ENCODE measurements at regions not wholly inside any gene's neighbourhood (a gene's known extent, or its start where the extent isn't known, plus 50 kb on each side); places are given as distances from the start of the nearest gene placed in this dataset.

GRCh38 chr13:78020861-78021260 is 102.2 kb upstream of the EDNRB start:
- Histone ChIP-seq H4K20me1 (ENCODE audit: control insufficient read depth, extremely low read depth, insufficient read depth, low read length) (no peaks in the 10 kb centered on the region), H3K9ac (ENCODE audit: insufficient read depth, low read length) (no peak overlapping the region), H3K27me3 (ENCODE audit: control insufficient read depth, insufficient read depth, low read length) (no peaks in the 10 kb centered on the region), H3K4me2 (ENCODE audit: extremely low read depth, insufficient read depth, low read length) (no peak overlapping the region), H3K4me1 (ENCODE audit: control insufficient read depth, extremely low read depth, insufficient read depth, low read length) (no peaks in the 10 kb centered on the region), H2AFZ (ENCODE audit: low read length) (peak overlapping the region; percentile 48), H3K4me3 (replicated peaks in 1 of 4; ENCODE audit: control extremely low read depth in 1 of 4, insufficient read depth in 1 of 4, low read depth in 3 of 4, low read length in 4 of 4) (no peak overlapping the region), H3K36me3 (ENCODE audit: control insufficient read depth, insufficient read depth, low read length) (no peaks in the 10 kb centered on the region), H3K9me3 (ENCODE audit: control insufficient read depth, insufficient read depth, low read depth, low read length) (no peaks in the 10 kb centered on the region), H3K79me2 (ENCODE audit: control insufficient read depth, insufficient read depth, low read length) (no peaks in the 10 kb centered on the region), H3K27ac (ENCODE audit: insufficient read depth, low read length) (no peak overlapping the region)
- TF ChIP-seq EZH2 (IDR thresholded peaks at IDR 0.05; ENCODE audit: low read length, missing control alignments) (no peak), CTCF (conservative IDR thresholded peaks at IDR 0.05 in 1 of 2, IDR thresholded peaks at IDR 0.05 in 1 of 2; ENCODE audit: low read depth in 1 of 2, low read length in 2 of 2) (no peak)
- no peak for DNase-seq (ENCODE audit: low read depth in 2 of 2)

DNA sequence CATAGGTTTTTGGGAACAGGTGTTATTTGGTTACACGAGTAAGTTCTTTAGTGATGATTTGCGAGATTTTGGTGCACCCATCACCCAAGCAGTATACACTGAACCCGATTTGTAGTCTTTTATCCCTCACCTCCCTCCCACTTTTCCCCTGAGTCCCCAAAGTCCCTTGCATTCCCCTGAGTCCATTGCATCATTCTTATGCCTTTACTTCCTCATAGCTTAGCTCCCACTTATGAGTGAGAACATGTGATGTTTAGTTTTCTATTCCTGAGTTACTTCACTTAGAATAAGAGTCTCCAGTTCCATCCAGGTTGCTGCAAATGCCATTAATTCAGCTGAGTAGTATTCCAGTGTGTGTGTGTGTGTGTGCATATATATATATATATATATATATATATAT is 97.2 kb upstream of the EDNRB start:
- DNase-seq (ENCODE audit: low read depth in 2 of 2): no peak
- no peaks in the 10 kb centered on the region for H3K36me3 ChIP-seq (ENCODE audit: control insufficient read depth, insufficient read depth, low read length)
- H2AFZ ChIP-seq (ENCODE audit: low read length): no peak overlapping the region
- no peak overlapping the region for H3K4me3 ChIP-seq (replicated peaks in 1 of 4; ENCODE audit: control extremely low read depth in 1 of 4, insufficient read depth in 1 of 4, low read depth in 3 of 4, low read length in 4 of 4)
- no peak for TF ChIP-seq CTCF (conservative IDR thresholded peaks at IDR 0.05 in 1 of 2, IDR thresholded peaks at IDR 0.05 in 1 of 2; ENCODE audit: low read depth in 1 of 2, low read length in 2 of 2)
- TF ChIP-seq EZH2 (IDR thresholded peaks at IDR 0.05; ENCODE audit: low read length, missing control alignments): no peak
- no peak overlapping the region for H3K27ac ChIP-seq (ENCODE audit: insufficient read depth, low read length)
- H3K4me1 ChIP-seq (ENCODE audit: control insufficient read depth, extremely low read depth, insufficient read depth, low read length): no peaks in the 10 kb centered on the region
- no peaks in the 10 kb centered on the region for H3K79me2 ChIP-seq (ENCODE audit: control insufficient read depth, insufficient read depth, low read length)
- no peaks in the 10 kb centered on the region for H3K27me3 ChIP-seq (ENCODE audit: control insufficient read depth, insufficient read depth, low read length)
- H4K20me1 ChIP-seq (ENCODE audit: control insufficient read depth, extremely low read depth, insufficient read depth, low read length): no peaks in the 10 kb centered on the region
- no peaks in the 10 kb centered on the region for H3K9me3 ChIP-seq (ENCODE audit: control insufficient read depth, insufficient read depth, low read depth, low read length)
- no peak overlapping the region for H3K9ac ChIP-seq (ENCODE audit: insufficient read depth, low read length)
- H3K4me2 ChIP-seq (ENCODE audit: extremely low read depth, insufficient read depth, low read length): no peak overlapping the region

DNA sequence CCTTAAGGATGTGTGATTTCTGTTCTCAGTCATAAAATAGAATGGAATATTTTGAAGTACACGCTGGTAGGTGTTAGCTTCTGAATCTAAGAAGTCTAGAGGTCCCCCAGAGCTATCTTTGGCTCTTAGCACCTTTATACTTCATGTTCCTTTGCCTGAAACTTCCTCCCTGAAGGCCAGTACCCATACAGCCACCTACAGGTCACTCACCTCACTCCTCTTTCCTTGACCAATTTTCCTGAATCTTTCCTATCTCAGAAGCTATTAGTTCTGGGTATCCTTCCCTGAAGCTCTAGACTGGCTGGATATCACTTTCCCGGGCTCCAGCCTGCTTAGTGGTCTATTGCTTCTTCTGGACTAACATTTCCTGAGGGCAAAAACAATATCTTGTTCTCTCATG is 93.4 kb upstream of the EDNRB start:
- no peak overlapping the region for H3K9ac ChIP-seq (ENCODE audit: insufficient read depth, low read length)
- H3K79me2 ChIP-seq (ENCODE audit: control insufficient read depth, insufficient read depth, low read length): no peaks in the 10 kb centered on the region
- H3K4me2 ChIP-seq (ENCODE audit: extremely low read depth, insufficient read depth, low read length): no peak overlapping the region
- no peaks in the 10 kb centered on the region for H3K9me3 ChIP-seq (ENCODE audit: control insufficient read depth, insufficient read depth, low read depth, low read length)
- no peaks in the 10 kb centered on the region for H3K27me3 ChIP-seq (ENCODE audit: control insufficient read depth, insufficient read depth, low read length)
- no peaks in the 10 kb centered on the region for H3K36me3 ChIP-seq (ENCODE audit: control insufficient read depth, insufficient read depth, low read length)
- no peaks in the 10 kb centered on the region for H3K4me1 ChIP-seq (ENCODE audit: control insufficient read depth, extremely low read depth, insufficient read depth, low read length)
- H2AFZ ChIP-seq (ENCODE audit: low read length): no peak overlapping the region
- TF ChIP-seq CTCF (conservative IDR thresholded peaks at IDR 0.05 in 1 of 2, IDR thresholded peaks at IDR 0.05 in 1 of 2; ENCODE audit: low read depth in 1 of 2, low read length in 2 of 2) (no peak), EZH2 (IDR thresholded peaks at IDR 0.05; ENCODE audit: low read length, missing control alignments) (no peak)
- H4K20me1 ChIP-seq (ENCODE audit: control insufficient read depth, extremely low read depth, insufficient read depth, low read length): no peaks in the 10 kb centered on the region
- no peak overlapping the region for H3K27ac ChIP-seq (ENCODE audit: insufficient read depth, low read length)
- no peak for DNase-seq (ENCODE audit: low read depth in 2 of 2)
- H3K4me3 ChIP-seq (replicated peaks in 1 of 4; ENCODE audit: control extremely low read depth in 1 of 4, insufficient read depth in 1 of 4, low read depth in 3 of 4, low read length in 4 of 4): no peak overlapping the region

Measured in fibroblast of lung (primary cell).